Breast epithelium (tissue), 3 donors: ENCODE measurements at regions not wholly inside any gene's neighbourhood (a gene's known extent, or its start where the extent isn't known, plus 50 kb on each side); places are given as distances from the start of the nearest gene placed in this dataset.

Source experiments
- CTCF ChIP-seq, 3 donors: fragments of 450-650 bp; IDR thresholded peaks; one replicate each; pipeline ENCODE4 v1.5.1; 2016 to 2017; ENCODE audit warnings: antibody characterized with exemption in 3 of 3, mild to moderate bottlenecking in 3 of 3, moderate library complexity in 3 of 3
- POLR2A ChIP-seq: fragments of 450-650 bp; IDR thresholded peaks from one replicate; pipeline ENCODE4 v1.6.1; 2016; ENCODE audit warnings: antibody characterized with exemption, mild to moderate bottlenecking, moderate library complexity

- no peak for TF ChIP-seq POLR2A
- TF ChIP-seq CTCF (IDR thresholded peaks at IDR 0.05), result no peak
These were observed 90.0 kb downstream of the TYW3 start for GRCh38 chr1:74822851-74823401.
